Stimulated activated naive CD4-positive, alpha-beta T cell (primary cell): ENCODE measurements at regions not wholly inside any gene's neighbourhood (a gene's known extent, or its start where the extent isn't known, plus 50 kb on each side); places are given as distances from the start of the nearest gene placed in this dataset.

Source experiments
- DNase-seq, 6 experiments: peaks; one replicate each; lab custom pipeline; 2025; lab: John Stamatoyannopoulos, UW

DNA sequence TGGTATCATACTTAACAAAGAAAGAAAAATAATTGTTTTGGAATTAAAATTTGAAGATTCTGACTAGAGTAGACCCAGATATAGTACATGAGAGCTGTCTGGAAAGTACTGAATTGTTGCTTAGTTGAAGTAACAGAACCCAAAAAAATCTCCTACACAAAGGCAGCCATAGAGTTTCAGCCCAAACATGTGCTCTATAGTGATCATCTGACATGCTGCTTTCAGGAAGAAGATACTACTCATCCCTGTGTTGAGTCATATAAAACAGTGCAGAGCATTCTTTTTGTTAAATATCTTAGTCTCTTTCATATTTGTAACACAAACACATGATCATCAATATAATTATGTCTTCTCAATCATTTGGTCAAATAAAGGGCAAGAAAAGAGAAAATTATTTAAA lies 84.8 kb upstream of the PTPRM start:
- DNase-seq = no peak

GRCh38 chr18:7485616-7486015 lies 81.5 kb upstream of the PTPRM start:
- no peak for DNase-seq

DNA sequence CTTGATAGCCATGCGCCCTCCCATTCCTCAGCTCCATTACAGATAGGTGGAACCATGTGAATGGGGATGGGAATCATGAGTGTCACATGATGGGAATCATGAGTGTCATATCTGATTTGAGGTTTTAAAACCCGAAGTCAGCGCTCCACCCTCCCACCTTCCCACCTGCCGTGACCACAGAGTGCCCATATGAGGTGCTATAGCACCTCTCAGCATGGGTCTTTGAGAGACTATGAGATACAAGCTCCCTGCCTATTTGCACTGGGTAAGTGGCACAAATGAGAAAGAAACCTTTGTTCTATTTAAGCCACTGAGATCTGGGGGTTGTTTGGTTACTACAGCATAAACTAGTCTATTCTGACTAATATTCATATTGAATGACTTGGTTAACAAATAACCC lies 78.5 kb upstream of the PTPRM start:
- DNase-seq = no peak

DNA sequence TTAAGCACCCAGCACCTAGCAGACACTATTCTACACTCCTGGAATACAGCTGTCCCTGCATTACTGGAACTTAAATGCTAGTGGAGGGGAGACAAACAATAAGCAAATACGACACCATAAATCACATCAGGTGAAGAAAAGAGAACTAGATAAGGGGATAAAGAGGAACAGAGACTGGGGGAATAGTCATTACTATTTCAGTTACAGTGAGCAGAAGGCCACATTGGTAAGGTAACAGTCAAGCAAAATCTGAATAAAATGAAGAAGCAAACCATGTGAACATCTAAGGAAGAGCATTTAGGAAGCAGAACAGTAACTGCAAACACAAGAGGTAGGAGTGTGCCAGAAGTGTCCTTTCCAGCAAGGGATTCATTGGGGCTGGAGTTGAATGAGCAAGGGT lies 77.0 kb upstream of the PTPRM start:
- no peak for DNase-seq

DNA sequence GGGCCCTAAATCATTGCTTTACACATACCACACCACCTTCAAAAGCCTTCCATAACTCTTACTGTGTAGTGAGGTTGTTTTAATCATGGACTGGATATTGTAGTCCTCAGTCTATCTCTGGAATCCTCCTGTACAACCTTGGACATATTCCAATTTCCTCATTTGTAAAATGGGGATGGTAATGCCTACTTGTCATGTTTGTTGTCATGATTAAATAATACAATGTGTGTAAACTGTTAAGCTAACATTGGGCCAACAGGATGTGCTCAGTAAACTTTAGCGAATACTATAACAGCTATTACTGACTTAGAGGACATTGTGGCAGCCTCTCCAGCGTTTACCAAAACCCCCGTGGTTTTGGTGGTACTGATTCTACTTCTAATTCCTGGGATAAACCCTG lies 74.7 kb upstream of the PTPRM start:
- no peak for DNase-seq

DNA sequence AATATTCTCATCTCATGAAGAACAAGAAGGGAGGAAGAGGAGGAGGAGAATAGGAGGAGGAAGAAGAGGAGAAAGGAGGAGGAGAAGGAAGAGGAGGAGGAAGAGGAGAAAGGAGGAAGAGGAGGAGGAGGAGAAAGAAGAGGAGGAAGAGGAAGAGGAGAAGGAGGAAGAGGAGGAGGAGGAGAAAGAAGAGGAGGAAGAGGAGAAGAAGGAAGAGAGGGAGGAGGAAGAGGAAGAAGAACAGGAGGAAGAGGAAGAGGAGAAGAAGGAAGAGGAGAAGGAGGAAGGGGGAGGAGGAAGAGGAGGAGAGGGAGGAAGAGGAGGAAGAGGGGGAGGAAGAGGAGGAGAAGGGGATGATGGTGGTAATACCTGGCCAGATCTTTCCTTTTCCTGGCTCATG lies 70.0 kb upstream of the PTPRM start:
- no peak for DNase-seq

GRCh38 chr18:7511106-7511505 lies 56.0 kb upstream of the PTPRM start:
- DNase-seq = no peak

DNA sequence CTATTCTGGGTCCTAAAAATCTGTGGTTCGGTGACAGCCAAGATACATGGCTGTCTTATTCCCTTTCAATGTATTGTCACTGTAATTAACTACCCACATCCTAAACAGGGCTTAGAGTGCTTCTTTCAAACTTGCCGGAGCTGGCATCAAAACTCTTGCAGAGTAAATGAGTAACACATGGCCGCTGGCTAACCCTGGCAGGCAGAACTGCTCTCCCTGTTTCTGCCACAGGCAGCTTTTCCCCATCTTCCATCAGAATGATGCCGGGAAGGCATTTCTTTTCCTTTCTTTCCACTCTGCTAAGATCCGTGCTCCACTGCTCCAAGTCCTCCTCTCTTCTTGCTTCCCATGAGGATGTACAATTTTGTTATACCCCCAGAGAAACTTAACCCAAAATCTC lies 54.8 kb upstream of the PTPRM start:
- DNase-seq = no peak

- DNase-seq = no peak
These were observed 54.1 kb upstream of the PTPRM start for GRCh38 chr18:7512990-7513389.

GRCh38 chr18:7514796-7515440 lies 52.2 kb upstream of the PTPRM start:
- no peak for DNase-seq

- DNase-seq = no peak
These were observed 50.6 kb upstream of the PTPRM start for GRCh38 chr18:7516266-7517117.
